NCI-H2171 treated with DMSO at 0.1 percent for 48 hours (cell line): ENCODE measurements at regions not wholly inside any gene's neighbourhood (a gene's known extent, or its start where the extent isn't known, plus 50 kb on each side); places are given as distances from the start of the nearest gene placed in this dataset.

Source experiments
- DNase-seq: peaks from one replicate; lab custom pipeline; 2025; lab: John Stamatoyannopoulos, UW

DNA sequence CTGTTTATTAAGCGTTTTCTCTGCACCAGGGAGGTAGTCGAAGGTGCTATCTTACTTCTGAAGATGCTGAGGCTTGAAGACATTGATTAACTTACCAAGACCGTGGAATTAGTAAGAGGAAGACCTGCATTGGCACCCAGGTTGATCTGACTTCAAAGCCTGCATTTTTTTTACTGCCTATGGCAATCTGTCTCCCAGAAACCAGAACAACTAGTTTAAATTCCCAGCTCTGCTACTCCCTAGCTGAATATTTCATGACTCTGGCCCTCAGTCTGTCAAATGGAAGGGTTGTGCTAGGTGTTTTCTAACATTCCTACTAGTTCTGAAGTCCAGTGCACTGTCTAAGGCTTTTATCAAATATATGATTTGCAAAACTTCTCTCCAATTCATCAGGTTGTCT, 52.0 kb upstream of the GRAMD1B start:
- no peak for DNase-seq

DNA sequence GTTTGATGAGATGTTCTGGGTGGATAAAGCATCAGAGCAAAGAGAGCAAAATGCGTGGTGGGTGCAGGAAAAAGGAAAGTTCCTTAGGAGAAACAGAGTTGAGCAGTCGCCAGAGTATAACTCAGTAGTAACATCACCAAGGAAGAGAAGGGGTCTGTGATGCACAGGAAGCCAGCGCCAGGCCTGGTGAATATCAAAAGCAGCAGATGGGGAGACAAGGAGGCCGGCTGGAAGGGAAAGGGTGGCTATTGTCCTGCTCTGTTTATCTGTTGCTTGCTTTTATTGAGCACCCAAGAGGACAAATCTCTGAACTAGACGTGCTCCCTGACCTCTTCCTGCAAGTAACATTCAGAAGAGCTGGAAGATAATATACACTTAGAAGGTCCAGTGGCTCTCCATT, 52.7 kb upstream of the GRAMD1B start:
- DNase-seq = no peak

DNA sequence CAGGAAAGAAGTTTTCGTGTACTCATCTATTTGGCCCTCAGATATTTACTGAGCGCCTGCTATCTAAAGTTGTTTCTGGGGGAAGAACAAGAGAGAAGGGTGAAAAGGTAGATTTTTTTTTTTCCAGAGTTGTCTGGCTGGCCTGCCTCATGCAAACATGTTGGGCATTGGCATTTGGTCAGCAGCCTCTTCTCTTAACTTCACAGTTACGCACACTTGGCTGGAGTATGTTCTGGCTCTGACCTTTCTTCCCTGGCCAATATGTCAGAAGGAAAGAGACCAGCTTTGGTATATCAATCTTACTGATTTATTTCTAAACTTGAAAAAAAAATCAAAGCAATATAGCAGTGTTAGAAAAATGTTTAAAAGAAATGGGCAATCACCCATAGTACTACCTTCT, 54.2 kb upstream of the GRAMD1B start:
- no peak for DNase-seq

GRCh38 chr11:123374622-123374968, 55.5 kb upstream of the GRAMD1B start:
- no peak for DNase-seq

DNA sequence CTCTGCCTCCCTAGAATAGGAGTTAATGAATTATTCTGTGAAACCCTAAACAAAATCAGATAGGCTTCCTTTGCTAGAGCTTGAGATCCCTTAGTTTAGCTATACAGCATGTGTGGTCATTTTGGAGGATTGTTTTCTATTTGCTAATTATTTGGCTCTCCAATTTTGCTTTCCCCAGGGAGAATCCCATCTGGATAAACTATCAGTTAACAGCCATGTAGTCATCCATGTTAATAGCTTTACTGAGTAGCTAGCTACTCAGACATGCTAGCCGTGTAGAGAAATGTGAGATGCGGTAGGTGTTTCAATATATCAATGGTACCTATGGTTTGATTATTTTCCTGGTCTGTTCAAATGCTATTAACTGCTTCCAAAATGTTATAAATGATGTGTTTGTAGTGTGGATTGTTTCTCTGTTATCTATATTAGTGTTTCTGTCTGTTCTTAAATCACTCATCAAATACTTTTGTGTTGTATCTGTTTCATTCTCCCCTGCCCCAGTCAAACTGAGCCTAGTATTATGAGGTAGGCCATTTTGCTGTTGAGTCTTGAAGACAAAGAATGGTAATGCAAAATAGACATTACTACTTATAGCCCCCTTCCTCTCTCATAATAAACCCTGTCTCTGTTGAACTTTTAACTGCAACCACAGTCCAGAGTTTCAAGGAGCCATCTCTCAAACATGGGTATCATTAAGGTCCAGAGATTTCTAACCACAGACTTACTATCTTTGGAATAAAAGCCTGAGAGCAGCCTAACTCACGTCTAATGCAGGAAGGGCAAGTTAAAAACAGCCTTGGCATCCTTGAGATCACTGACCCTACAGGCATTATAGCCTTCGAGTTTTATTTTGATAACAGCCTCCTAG, 56.1 kb upstream of the GRAMD1B start:
- peak; percentile 63 for DNase-seq

- DNase-seq = no peak
These were observed 58.4 kb upstream of the GRAMD1B start for GRCh38 chr11:123371506-123372297.

GRCh38 chr11:123366924-123367323, 63.1 kb upstream of the GRAMD1B start:
- no peak for DNase-seq

- DNase-seq = no peak
These were observed 64.1 kb upstream of the GRAMD1B start for GRCh38 chr11:123365955-123366354.

DNA sequence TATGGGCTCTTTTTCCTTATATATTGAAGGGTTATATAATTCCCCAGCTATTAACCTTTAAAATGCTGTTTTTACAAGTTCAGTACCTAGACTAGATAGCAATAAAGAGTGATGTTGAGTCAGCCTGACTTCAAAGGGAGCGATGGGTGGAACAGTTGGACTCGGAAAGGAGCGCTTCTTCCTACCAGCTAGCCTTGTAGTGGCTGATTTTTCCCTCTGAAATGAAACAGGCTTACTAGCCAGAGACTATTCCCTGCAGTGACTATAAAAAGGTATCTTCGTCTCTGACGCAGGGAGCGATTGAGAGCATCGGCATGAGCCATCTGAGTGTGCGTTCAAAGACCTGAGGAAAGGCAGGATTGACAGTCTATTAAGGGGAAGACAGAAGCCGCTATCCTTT, 66.0 kb upstream of the GRAMD1B start:
- DNase-seq = no peak

DNA sequence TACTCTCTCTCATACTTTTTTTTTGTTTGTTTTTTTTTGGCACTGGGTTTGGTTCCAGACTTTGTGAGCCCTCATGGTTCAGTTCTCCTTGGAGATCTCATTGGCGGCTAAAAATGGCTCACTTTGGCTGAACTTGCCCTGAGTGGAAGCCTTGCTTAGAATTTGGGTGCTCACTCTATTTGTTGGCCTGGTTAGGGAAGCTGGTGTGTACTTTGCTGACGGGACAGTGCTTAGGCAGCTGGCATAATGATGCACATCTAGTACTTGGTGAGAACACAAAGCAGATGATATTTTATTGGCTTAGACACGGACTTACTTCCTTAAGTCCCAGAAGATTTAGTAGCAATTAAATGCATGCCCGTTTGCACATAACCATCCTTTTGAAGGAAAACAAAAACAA, 66.5 kb upstream of the GRAMD1B start:
- no peak for DNase-seq

DNA sequence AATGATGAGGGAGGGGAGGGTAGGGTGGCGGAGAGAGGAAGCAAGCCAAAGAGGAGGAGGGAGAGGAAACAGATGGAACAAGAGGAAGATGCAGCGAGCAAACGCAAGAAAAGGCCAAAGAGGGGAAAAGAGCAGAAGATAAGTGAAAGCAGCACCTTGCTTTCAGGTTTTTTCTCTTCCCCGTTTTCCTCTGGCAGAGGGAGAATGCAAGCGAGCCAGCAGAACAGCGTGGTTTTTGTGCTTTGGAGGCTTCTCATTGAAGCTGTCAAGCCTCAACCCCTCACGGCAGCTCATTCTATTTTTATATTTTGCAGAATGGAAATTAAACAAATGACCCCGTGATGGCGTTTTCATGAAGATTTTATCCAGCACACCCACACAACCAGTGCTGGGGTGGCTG, 67.1 kb upstream of the GRAMD1B start:
- no peak for DNase-seq

DNA sequence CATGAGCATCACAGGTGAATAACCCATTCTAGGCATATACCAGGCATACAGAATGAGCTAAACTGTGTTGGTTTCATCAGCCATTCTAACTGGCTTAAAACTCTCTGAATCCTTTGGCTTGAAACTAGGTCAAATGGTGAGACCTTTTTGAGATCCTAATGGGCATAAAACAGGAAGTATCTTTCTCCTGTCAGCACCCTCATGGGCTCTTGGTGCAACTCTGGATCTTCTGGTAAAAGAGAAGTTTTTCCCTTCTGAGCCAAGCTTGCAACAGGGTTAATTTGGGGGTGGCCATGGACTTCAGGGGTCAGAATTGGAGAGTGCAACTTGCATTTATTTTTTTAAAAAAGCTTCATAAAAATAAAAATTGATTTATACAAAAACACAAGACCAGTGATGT, 67.9 kb upstream of the GRAMD1B start:
- no peak for DNase-seq

DNA sequence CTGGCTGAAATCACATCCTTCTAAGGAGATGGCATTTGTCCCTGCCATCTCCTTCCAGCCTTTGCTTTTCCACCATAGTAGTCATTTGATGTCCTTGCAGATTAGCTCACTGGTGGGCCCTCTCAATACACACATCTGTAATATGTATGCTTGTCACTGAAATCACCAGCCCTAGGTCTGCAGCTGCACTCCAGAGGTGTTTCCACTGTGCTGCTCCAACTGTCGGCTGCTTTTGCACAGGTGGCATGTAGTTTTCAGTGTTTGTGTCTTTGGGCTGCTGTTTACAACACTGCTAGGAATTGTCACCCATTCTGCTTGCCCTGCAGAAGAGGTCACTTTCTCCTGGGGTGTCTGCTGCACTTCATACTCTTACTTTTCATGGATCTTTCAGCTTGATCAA, 69.0 kb upstream of the GRAMD1B start:
- DNase-seq = no peak

DNA sequence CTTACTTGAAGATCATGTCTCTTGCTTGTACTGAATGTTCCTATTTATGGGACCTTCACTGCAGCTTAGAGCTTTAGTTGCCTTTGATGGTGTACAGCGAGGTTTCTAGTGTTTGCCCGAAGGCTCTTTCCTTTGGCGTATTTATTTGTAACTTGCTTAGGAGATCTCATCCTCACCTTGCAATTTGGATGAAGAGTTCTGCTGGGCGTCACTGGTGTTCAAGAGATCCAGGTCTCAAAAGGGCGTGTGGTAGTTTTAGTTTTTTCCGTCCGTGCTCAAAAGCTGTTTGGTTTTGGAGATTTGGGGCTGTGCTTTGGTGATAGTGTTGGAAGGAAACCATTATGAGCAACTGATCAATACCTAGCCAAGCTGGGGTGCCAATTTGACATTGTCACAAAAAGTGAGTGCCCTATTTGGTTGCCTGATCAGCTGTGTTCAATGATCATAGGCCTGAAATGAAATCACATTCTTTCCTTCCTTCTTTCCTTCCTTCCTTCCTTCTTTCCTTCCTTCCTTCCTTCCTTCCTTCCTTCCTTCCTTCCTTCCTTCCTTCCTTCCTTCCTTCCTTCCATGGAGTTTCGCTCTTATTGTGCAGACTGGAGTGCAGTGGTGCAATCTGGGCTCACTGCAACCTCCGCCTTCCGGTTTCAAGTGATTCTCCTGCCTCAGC, 69.7 kb upstream of the GRAMD1B start:
- no peak for DNase-seq

- DNase-seq = peak; percentile 61
These were observed 71.9 kb upstream of the GRAMD1B start for GRCh38 chr11:123357990-123358827.

- no peak for DNase-seq
These were observed 72.6 kb upstream of the GRAMD1B start for GRCh38 chr11:123357353-123357989.

DNA sequence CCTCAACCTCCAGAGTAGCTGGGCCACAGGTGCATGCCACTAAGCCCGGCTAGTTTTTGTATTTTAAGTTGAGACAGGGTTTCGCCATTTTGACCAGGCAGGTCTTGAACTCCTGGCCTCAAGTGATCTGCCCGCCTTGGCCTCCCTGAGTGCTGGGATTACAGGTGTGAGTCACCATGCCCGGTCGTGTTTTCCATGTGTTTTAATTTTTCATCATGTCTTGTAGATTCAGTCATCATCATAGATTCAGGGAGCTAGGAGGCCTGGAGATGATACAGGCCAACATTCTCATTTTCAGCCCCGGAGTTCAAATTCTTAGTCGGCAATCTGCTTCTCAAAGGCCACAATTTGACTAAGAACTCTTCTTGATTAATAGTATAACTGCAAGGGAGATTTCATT, 73.5 kb upstream of the GRAMD1B start:
- DNase-seq = no peak

GRCh38 chr11:123354371-123354975, 75.6 kb upstream of the GRAMD1B start:
- no peak for DNase-seq

DNA sequence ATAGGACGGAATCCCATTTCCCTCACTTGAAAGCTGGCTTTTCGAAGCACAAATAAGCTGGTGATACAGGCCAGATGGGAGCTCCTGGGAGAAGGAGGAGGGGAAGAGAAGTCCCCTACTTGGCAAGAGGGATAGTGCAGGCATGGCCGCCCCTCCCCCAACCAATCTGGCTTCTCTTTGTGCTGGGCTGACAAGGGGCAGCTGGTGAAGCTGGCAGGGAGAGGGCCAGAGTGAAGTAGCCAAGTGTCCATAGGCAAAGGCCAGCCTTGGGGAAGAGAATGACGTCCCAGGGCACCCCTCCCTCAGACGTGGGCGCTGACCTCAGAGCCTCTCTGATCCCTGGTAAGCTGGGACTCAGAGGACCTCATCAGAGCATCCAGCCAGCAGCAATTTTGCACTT, 78.7 kb upstream of the GRAMD1B start:
- DNase-seq = peak; percentile 84

DNA sequence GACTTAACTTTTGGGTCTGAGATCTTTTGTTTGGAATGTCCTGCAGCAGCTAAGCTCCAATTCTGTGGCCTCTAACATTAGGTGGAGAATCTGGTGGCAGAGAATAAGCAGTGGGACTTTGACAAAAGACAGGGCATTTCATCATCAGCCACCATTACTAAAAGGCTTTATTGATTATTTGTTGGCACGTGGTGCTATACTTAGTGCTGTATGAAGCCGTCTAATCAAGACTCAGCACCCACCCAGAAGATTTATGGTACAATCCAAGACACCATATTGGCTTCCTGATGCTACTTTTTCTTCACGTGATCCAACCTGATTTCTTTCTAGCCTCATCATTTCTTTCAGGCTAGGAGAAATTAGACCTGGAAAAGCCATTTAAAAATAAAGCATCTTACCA, 80.7 kb upstream of the GRAMD1B start:
- no peak for DNase-seq

- peak; percentile 34 for DNase-seq
These were observed 85.2 kb upstream of the GRAMD1B start for GRCh38 chr11:123344790-123345357.
